ENCODE measurements at regions not wholly inside any gene's neighbourhood (a gene's known extent, or its start where the extent isn't known, plus 50 kb on each side); places are given as distances from the start of the nearest gene placed in this dataset.

DNA sequence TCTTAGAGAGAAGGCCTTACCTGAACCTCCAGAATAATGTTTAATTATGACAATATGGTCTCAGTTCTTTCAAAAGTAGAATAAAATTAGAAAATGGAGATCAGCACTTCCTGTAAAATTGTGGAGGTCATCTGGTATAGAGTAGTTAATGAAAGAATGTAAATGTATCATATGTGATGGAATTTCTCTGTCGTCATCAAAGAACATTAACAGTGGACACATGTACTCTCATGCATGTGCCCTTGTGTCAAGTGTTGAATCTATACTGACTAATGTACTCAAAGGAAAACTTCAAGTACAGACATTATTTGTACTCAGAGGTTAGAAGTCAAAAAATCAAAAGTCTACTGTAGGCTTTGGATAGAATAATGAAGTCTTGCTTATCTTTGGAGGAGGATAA is 129.2 kb upstream of the MYOCD start:
- WGBS (ENCODE audit: insufficient coverage, insufficient replicate concordance, low lambda C conversion rate, missing lambda C conversion rate): 50% methylated on average over 1 of the region's 1 CpG
- ChIA-PET CTCF (no interaction called here), POLR2A (no interaction called here), SMC1A (ENCODE audit: uncharacterized antibody, unreplicated experiment) (no interaction called here), RAD21 (ENCODE audit: unreplicated experiment) (no interaction called here)
- FAIRE-seq (no peak), DNase-seq (ENCODE audit: low read depth, low spot score) (no peak), ATAC-seq (no peak)
- Histone ChIP-seq H3K27ac (ENCODE audit: control insufficient read depth, insufficient read depth) (no peak overlapping the region), H3K4me2 (ENCODE audit: control insufficient read depth, insufficient read depth) (no peak overlapping the region), H4K20me1 (ENCODE audit: control insufficient read depth, insufficient read depth) (no peaks in the 10 kb centered on the region), H3K9me3 (replicated peaks; ENCODE audit: control insufficient read depth, insufficient read depth, low read length) (no peaks in the 10 kb centered on the region), H3K4me3 (no peak overlapping the region), H2AFZ (ENCODE audit: control insufficient read depth, low read depth, low read length) (no peak overlapping the region), H3K36me3 (ENCODE audit: control insufficient read depth in 2 of 2, insufficient read depth in 2 of 2, low read length in 1 of 2) (no peaks in the 10 kb centered on the region), H3K79me2 (ENCODE audit: control insufficient read depth, insufficient read depth, low read length) (no peaks in the 10 kb centered on the region), H3K4me1 (ENCODE audit: control insufficient read depth, insufficient read depth, low read length) (no peaks in the 10 kb centered on the region), H3K27me3 (replicated peaks in 1 of 2; ENCODE audit: control insufficient read depth in 2 of 2, insufficient read depth in 2 of 2, low read length in 1 of 2) (no peaks in the 10 kb centered on the region), H3K9ac (ENCODE audit: control insufficient read depth, insufficient read depth, low read length) (no peak overlapping the region)
- BruUV-seq (replicated peaks): no TSS peak
- TF ChIP-seq EP300 (IDR thresholded peaks at IDR 0.05; ENCODE audit: borderline replicate concordance in 1 of 2, control insufficient read depth in 1 of 2, low read depth in 2 of 2, low read length in 2 of 2) (no peak), TCF7 (IDR thresholded peaks at IDR 0.05; ENCODE audit: borderline replicate concordance) (no peak), PAX5 (IDR thresholded peaks at IDR 0.05; ENCODE audit: borderline replicate concordance, low read depth, low read length) (no peak), RBBP5 (conservative IDR thresholded peaks at IDR 0.05) (no peak), MTA3 (IDR thresholded peaks at IDR 0.05; ENCODE audit: borderline replicate concordance, low read length) (no peak), MTA2 (IDR thresholded peaks at IDR 0.05; ENCODE audit: low read depth) (no peak), CHD2 (IDR thresholded peaks at IDR 0.05; ENCODE audit: borderline replicate concordance, low read depth, low read length) (no peak), FOXM1 (IDR thresholded peaks at IDR 0.05; ENCODE audit: low read depth, low read length) (no peak), ZSCAN29 (IDR thresholded peaks at IDR 0.05) (no peak), CBX5 (IDR thresholded peaks at IDR 0.05; ENCODE audit: low read depth) (no peak)
- TF ChIP-seq, protein P1, sequence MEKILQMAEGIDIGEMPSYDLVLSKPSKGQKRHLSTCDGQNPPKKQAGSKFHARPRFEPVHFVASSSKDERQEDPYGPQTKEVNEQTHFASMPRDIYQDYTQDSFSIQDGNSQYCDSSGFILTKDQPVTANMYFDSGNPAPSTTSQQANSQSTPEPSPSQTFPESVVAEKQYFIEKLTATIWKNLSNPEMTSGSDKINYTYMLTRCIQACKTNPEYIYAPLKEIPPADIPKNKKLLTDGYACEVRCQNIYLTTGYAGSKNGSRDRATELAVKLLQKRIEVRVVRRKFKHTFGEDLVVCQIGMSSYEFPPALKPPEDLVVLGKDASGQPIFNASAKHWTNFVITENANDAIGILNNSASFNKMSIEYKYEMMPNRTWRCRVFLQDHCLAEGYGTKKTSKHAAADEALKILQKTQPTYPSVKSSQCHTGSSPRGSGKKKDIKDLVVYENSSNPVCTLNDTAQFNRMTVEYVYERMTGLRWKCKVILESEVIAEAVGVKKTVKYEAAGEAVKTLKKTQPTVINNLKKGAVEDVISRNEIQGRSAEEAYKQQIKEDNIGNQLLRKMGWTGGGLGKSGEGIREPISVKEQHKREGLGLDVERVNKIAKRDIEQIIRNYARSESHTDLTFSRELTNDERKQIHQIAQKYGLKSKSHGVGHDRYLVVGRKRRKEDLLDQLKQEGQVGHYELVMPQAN (conservative IDR thresholded peaks at IDR 0.05): no peak
- TF ChIP-seq, protein P2, sequence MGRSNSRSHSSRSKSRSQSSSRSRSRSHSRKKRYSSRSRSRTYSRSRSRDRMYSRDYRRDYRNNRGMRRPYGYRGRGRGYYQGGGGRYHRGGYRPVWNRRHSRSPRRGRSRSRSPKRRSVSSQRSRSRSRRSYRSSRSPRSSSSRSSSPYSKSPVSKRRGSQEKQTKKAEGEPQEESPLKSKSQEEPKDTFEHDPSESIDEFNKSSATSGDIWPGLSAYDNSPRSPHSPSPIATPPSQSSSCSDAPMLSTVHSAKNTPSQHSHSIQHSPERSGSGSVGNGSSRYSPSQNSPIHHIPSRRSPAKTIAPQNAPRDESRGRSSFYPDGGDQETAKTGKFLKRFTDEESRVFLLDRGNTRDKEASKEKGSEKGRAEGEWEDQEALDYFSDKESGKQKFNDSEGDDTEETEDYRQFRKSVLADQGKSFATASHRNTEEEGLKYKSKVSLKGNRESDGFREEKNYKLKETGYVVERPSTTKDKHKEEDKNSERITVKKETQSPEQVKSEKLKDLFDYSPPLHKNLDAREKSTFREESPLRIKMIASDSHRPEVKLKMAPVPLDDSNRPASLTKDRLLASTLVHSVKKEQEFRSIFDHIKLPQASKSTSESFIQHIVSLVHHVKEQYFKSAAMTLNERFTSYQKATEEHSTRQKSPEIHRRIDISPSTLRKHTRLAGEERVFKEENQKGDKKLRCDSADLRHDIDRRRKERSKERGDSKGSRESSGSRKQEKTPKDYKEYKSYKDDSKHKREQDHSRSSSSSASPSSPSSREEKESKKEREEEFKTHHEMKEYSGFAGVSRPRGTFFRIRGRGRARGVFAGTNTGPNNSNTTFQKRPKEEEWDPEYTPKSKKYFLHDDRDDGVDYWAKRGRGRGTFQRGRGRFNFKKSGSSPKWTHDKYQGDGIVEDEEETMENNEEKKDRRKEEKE (IDR thresholded peaks at IDR 0.05): no peak
- in situ Hi-C loops (cut with MboI) (no loop called here), intact Hi-C loops (cut with micrococcal nuclease; ENCODE audit: unreplicated experiment) (no loop called here)

All from GM12878 (cell line).